ENCODE measurements at regions not wholly inside any gene's neighbourhood (a gene's known extent, or its start where the extent isn't known, plus 50 kb on each side); places are given as distances from the start of the nearest gene placed in this dataset.

GRCh38 chr7:26612742-26613141 is 251.6 kb downstream of the SKAP2 start:
- WGBS, 2 donors: 88 to 96% methylated on average over 11 of the region's 11 CpGs
- TF ChIP-seq CTCF (IDR thresholded peaks at IDR 0.05) (no peak), POLR2A (IDR thresholded peaks at IDR 0.05) (no peak)
- Histone ChIP-seq H3K4me3 (no peak overlapping the region), H3K27me3 (no peaks in the 10 kb centered on the region), H3K9me3 (no peaks in the 10 kb centered on the region), H3K4me1 (no peaks in the 10 kb centered on the region), H3K36me3 (ENCODE audit: low read depth, missing control alignments) (no peaks in the 10 kb centered on the region), H3K27ac (no peak overlapping the region)
- DNase-seq: no peak
- intact Hi-C loops (cut with DNase I; ENCODE audit: low total_unique reads): no loop called here

GRCh38 chr7:26614503-26614902 is 249.9 kb downstream of the SKAP2 start:
- no peaks in the 10 kb centered on the region for H3K4me1 ChIP-seq

GRCh38 chr7:26616235-26616634 is 248.2 kb downstream of the SKAP2 start:
- intact Hi-C loops (cut with DNase I; ENCODE audit: low total_unique reads): no loop called here
- no peak overlapping the region for H3K4me3 ChIP-seq
- TF ChIP-seq CTCF (IDR thresholded peaks at IDR 0.05) (no peak), POLR2A (IDR thresholded peaks at IDR 0.05) (no peak)
- H3K36me3 ChIP-seq (ENCODE audit: low read depth, missing control alignments): no peaks in the 10 kb centered on the region
- H3K9me3 ChIP-seq: no peaks in the 10 kb centered on the region
- WGBS, 2 donors: 75% methylated on average over 7 of the region's 7 CpGs
- H3K27me3 ChIP-seq: no peaks in the 10 kb centered on the region
- H3K4me1 ChIP-seq: no peaks in the 10 kb centered on the region
- H3K27ac ChIP-seq: no peak overlapping the region
- DNase-seq: no peak

More at GRCh38 chr7:26614503-26614902, 249.9 kb downstream of the SKAP2 start:
- Histone ChIP-seq H3K36me3 (ENCODE audit: low read depth, missing control alignments) (no peaks in the 10 kb centered on the region), H3K4me3 (no peak overlapping the region), H3K9me3 (no peaks in the 10 kb centered on the region), H3K27ac (no peak overlapping the region), H3K27me3 (no peaks in the 10 kb centered on the region)
- intact Hi-C loops (cut with DNase I; ENCODE audit: low total_unique reads): no loop called here
- TF ChIP-seq POLR2A (IDR thresholded peaks at IDR 0.05) (no peak), CTCF (IDR thresholded peaks at IDR 0.05) (no peak)
- 90 to 91% methylated on average over 11 of the region's 11 CpGs for WGBS, 2 donors
- DNase-seq: no peak

GRCh38 chr7:26617066-26617465 is 247.3 kb downstream of the SKAP2 start:
- intact Hi-C loops (cut with DNase I; ENCODE audit: low total_unique reads): no loop called here
- Histone ChIP-seq H3K36me3 (ENCODE audit: low read depth, missing control alignments) (no peaks in the 10 kb centered on the region), H3K27ac (no peak overlapping the region), H3K27me3 (no peaks in the 10 kb centered on the region), H3K9me3 (no peaks in the 10 kb centered on the region), H3K4me1 (no peaks in the 10 kb centered on the region), H3K4me3 (no peak overlapping the region)
- TF ChIP-seq CTCF (IDR thresholded peaks at IDR 0.05) (no peak), POLR2A (IDR thresholded peaks at IDR 0.05) (no peak)
- WGBS, 2 donors: 78 to 84% methylated on average over 4 to 7 of the region's 7 CpGs
- no peak for DNase-seq

All from testis (tissue), 2 donors.